GM23338 (cell line): ENCODE measurements at regions not wholly inside any gene's neighbourhood (a gene's known extent, or its start where the extent isn't known, plus 50 kb on each side); places are given as distances from the start of the nearest gene placed in this dataset.

ENCODE experiments used
- ATAC-seq: fragments of 200-7000 bp; cut with Tn5 transposase; 3 replicates; pipeline ENCODE4 v1.9.1; 2020
- DNase-seq: peaks from one replicate; pipeline ENCODE4 v3.0.0-alpha.2; 2015; ENCODE audit warnings: low spot score
- H2AFZ ChIP-seq: fragments of 200-600 bp; sonication (generic); 2 replicates; pipeline ENCODE4 v1.8.0; 2016; ENCODE audit warnings: antibody characterized with exemption, mild to moderate bottlenecking, moderate library complexity
- H3F3A ChIP-seq: fragments of 200-600 bp; sonication (generic); replicated peaks from 2 replicates; pipeline ENCODE4 v1.8.0; 2017; ENCODE audit warnings: antibody characterized with exemption, mixed run types, low read depth
- H3K27ac ChIP-seq: fragments of 200-600 bp; sonication (generic); 2 replicates; pipeline ENCODE4 v1.6.1; 2016; ENCODE audit warnings: low read depth
- H3K27me3 ChIP-seq: fragments of 200-600 bp; sonication (generic); 2 replicates; pipeline ENCODE4 v1.8.0; 2016; ENCODE audit warnings: mild to moderate bottlenecking, mixed run types, moderate library complexity; ENCODE audit not compliant: insufficient read depth
- H3K36me3 ChIP-seq: fragments of 200-600 bp; sonication (generic); 2 replicates; pipeline ENCODE4 v1.8.0; 2016; ENCODE audit warnings: mild to moderate bottlenecking; ENCODE audit not compliant: insufficient read depth
- H3K4me1 ChIP-seq: fragments of 200-600 bp; sonication (generic); 2 replicates; pipeline ENCODE4 v1.8.0; 2016; ENCODE audit warnings: mild to moderate bottlenecking, moderate library complexity; ENCODE audit not compliant: insufficient read depth
- H3K4me2 ChIP-seq: fragments of 200-600 bp; sonication (generic); 2 replicates; pipeline ENCODE4 v1.7.1; 2017; ENCODE audit warnings: mixed run types
- H3K4me3 ChIP-seq: fragments of 200-600 bp; sonication (generic); 2 replicates; pipeline ENCODE4 v1.6.1; 2016; ENCODE audit warnings: mixed run types
- H3K79me2 ChIP-seq: fragments of 200-600 bp; sonication (generic); replicated peaks from 2 replicates; pipeline ENCODE4 v1.8.0; 2017; ENCODE audit warnings: mild to moderate bottlenecking; ENCODE audit not compliant: insufficient read depth
- H3K9me2 ChIP-seq: fragments of 200-600 bp; sonication (generic); 2 replicates; pipeline ENCODE4 v1.8.0; 2017; ENCODE audit not compliant: insufficient read depth
- H4K20me1 ChIP-seq: fragments of 200-600 bp; sonication (generic); replicated peaks from 2 replicates; pipeline ENCODE4 v1.8.0; 2017; ENCODE audit warnings: mild to moderate bottlenecking; ENCODE audit not compliant: insufficient read depth
- H3K27ac Mint-ChIP-seq: 2 replicates; pipeline ENCODE4 v1.8.0; 2020; ENCODE audit warnings: inconsistent platforms, mild to moderate bottlenecking, moderate library complexity, mixed read lengths
- H3K27me3 Mint-ChIP-seq: 3 replicates; pipeline ENCODE4 v1.8.0; 2022; ENCODE audit warnings: low read depth, mild to moderate bottlenecking, moderate library complexity, mixed read lengths, inconsistent platforms; ENCODE audit not compliant: insufficient read depth, poor library complexity
- H3K36me3 Mint-ChIP-seq: 3 replicates; pipeline ENCODE4 v1.8.0; 2021; ENCODE audit warnings: low read depth, mild to moderate bottlenecking, inconsistent platforms, moderate library complexity, mixed read lengths
- H3K4me1 Mint-ChIP-seq: 3 replicates; pipeline ENCODE4 v1.8.0; 2020; ENCODE audit warnings: mild to moderate bottlenecking, inconsistent platforms, mixed read lengths
- H3K4me3 Mint-ChIP-seq: 3 replicates; pipeline ENCODE4 v1.8.0; 2021; ENCODE audit warnings: moderate library complexity, mild to moderate bottlenecking, inconsistent platforms, mixed read lengths
- H3K9me3 Mint-ChIP-seq: 3 replicates; pipeline ENCODE4 v1.8.0; 2020; ENCODE audit warnings: moderate library complexity, mild to moderate bottlenecking, inconsistent platforms, mixed read lengths
- CREB1 ChIP-seq: fragments of 250-450 bp; sonication (Bioruptor Pico); IDR thresholded peaks from 2 replicates; pipeline ENCODE4 v1.5.0; 2020; ENCODE audit warnings: low read depth, mild to moderate bottlenecking, moderate library complexity
- CTCF ChIP-seq, 2 experiments: fragments of 200-600 bp in 1 of 2; sonication (generic) in 1 of 2; conservative IDR thresholded peaks; 2 replicates each; pipeline versions ENCODE4 v1.5.1 to v1.6.1; 2016 to 2017; ENCODE audit warnings: antibody characterized with exemption in 2 of 2, low read depth in 2 of 2, mild to moderate bottlenecking in 2 of 2, moderate library complexity in 1 of 2
- EZH2 ChIP-seq: fragments of 200-600 bp; sonication (generic); IDR thresholded peaks from one replicate; pipeline ENCODE4 v1.8.0; 2017; ENCODE audit warnings: antibody characterized with exemption, mild to moderate bottlenecking, low read depth; ENCODE audit not compliant: unreplicated experiment
- POLR2AphosphoS5 ChIP-seq: IDR thresholded peaks from 2 replicates; pipeline ENCODE4 v1.6.1; 2016; ENCODE audit warnings: antibody characterized with exemption, low read depth
- REST ChIP-seq: IDR thresholded peaks from one replicate; pipeline ENCODE4 v1.6.1; 2018; ENCODE audit warnings: antibody characterized with exemption; ENCODE audit not compliant: unreplicated experiment
- ZNF331 ChIP-seq: fragments of 250-450 bp; sonication (Bioruptor Pico); IDR thresholded peaks from 2 replicates; pipeline ENCODE4 v1.5.0; 2020; ENCODE audit warnings: low read depth, mild to moderate bottlenecking, moderate library complexity
- ZNF462 ChIP-seq: fragments of 250-450 bp; sonication (Bioruptor Pico); IDR thresholded peaks from 2 replicates; pipeline ENCODE4 v1.5.0; 2020; ENCODE audit warnings: mild to moderate bottlenecking, moderate library complexity

GRCh38 chr15:47661661-47662180 is 55.6 kb upstream of the SEMA6D start:
- Mint-ChIP-seq H3K36me3 (no peaks in the 10 kb centered on the region), H3K27me3 (no peaks in the 10 kb centered on the region), H3K27ac (no peak overlapping the region), H3K4me3 (no peak overlapping the region), H3K9me3 (no peaks in the 10 kb centered on the region), H3K4me1 (peaks cover 7% of the 10 kb centered on the region; the same call in 1 of the 3 replicates)
- no peaks in the 10 kb centered on the region for H3F3A ChIP-seq
- TF ChIP-seq CTCF (conservative IDR thresholded peaks at IDR 0.05; ENCODE audit: low read depth in 2 of 2) (no peak), POLR2AphosphoS5 (no peak), ZNF331 (CRISPR knock-in tag) (no peak), REST (no peak), ZNF462 (no peak), CREB1 (CRISPR knock-in tag) (no peak), EZH2 (no peak)
- H4K20me1 ChIP-seq: no peaks in the 10 kb centered on the region
- H3K36me3 ChIP-seq: no peaks in the 10 kb centered on the region
- no peak overlapping the region for H3K27ac ChIP-seq
- H3K9me2 ChIP-seq: no peaks in the 10 kb centered on the region
- no peak overlapping the region for H3K4me2 ChIP-seq
- DNase-seq (no peak), ATAC-seq (no peak)
- peak overlapping the region; percentile 28; the same call in 1 of the 2 replicates for H2AFZ ChIP-seq
- H3K4me1 ChIP-seq: no peaks in the 10 kb centered on the region
- H3K27me3 ChIP-seq: no peaks in the 10 kb centered on the region
- H3K4me3 ChIP-seq: no peak overlapping the region
- H3K79me2 ChIP-seq: no peaks in the 10 kb centered on the region
